ENCODE measurements at regions not wholly inside any gene's neighbourhood (a gene's known extent, or its start where the extent isn't known, plus 50 kb on each side); places are given as distances from the start of the nearest gene placed in this dataset.

- H3K27ac ChIP-seq: no peak overlapping the region
- no peaks in the 10 kb centered on the region for H3K9me3 ChIP-seq (ENCODE audit: severe bottlenecking)
- no peaks in the 10 kb centered on the region for H3K27me3 ChIP-seq (ENCODE audit: insufficient read depth, low read depth, severe bottlenecking)
- no peak overlapping the region for H3K4me3 ChIP-seq (ENCODE audit: low read depth, low read length)
- no peaks in the 10 kb centered on the region for H3K36me3 ChIP-seq
- no peak for TF ChIP-seq CTCF (IDR thresholded peaks at IDR 0.05; ENCODE audit: low read depth, low read length)
- DNase-seq: no peak
Measured at GRCh38 chr2:39501412-39501811, 64.3 kb upstream of the MAP4K3 start.

GRCh38 chr2:39503277-39503676 is 66.2 kb upstream of the MAP4K3 start:
- Histone ChIP-seq H3K4me3 (ENCODE audit: low read depth, low read length) (no peak overlapping the region), H3K9me3 (ENCODE audit: severe bottlenecking) (no peaks in the 10 kb centered on the region), H3K27me3 (ENCODE audit: insufficient read depth, low read depth, severe bottlenecking) (no peaks in the 10 kb centered on the region), H3K27ac (no peak overlapping the region), H3K36me3 (no peaks in the 10 kb centered on the region)
- no peak for DNase-seq
- TF ChIP-seq CTCF (IDR thresholded peaks at IDR 0.05; ENCODE audit: low read depth, low read length): no peak

- Histone ChIP-seq H3K9me3 (ENCODE audit: severe bottlenecking) (no peaks in the 10 kb centered on the region), H3K27me3 (ENCODE audit: insufficient read depth, low read depth, severe bottlenecking) (no peaks in the 10 kb centered on the region), H3K4me3 (ENCODE audit: low read depth, low read length) (no peak overlapping the region), H3K36me3 (no peaks in the 10 kb centered on the region), H3K27ac (no peak overlapping the region)
- no peak for DNase-seq
- TF ChIP-seq CTCF (IDR thresholded peaks at IDR 0.05; ENCODE audit: low read depth, low read length): no peak
Measured at GRCh38 chr2:39504790-39505335, 67.8 kb upstream of the MAP4K3 start.

- no peak for TF ChIP-seq CTCF (IDR thresholded peaks at IDR 0.05; ENCODE audit: low read depth, low read length)
- DNase-seq: no peak
- Histone ChIP-seq H3K36me3 (no peaks in the 10 kb centered on the region), H3K4me3 (ENCODE audit: low read depth, low read length) (no peak overlapping the region), H3K27me3 (ENCODE audit: insufficient read depth, low read depth, severe bottlenecking) (no peaks in the 10 kb centered on the region), H3K9me3 (ENCODE audit: severe bottlenecking) (no peaks in the 10 kb centered on the region), H3K27ac (no peak overlapping the region)
Measured at GRCh38 chr2:39506215-39506614, 69.1 kb upstream of the MAP4K3 start.

- TF ChIP-seq CTCF (IDR thresholded peaks at IDR 0.05; ENCODE audit: low read depth, low read length): no peak
- no peaks in the 10 kb centered on the region for H3K9me3 ChIP-seq (ENCODE audit: severe bottlenecking)
- no peak overlapping the region for H3K27ac ChIP-seq
- H3K4me3 ChIP-seq (ENCODE audit: low read depth, low read length): no peak overlapping the region
- no peaks in the 10 kb centered on the region for H3K27me3 ChIP-seq (ENCODE audit: insufficient read depth, low read depth, severe bottlenecking)
- DNase-seq: no peak
- no peaks in the 10 kb centered on the region for H3K36me3 ChIP-seq
Measured at GRCh38 chr2:39508198-39508597, 71.1 kb upstream of the MAP4K3 start.

GRCh38 chr2:39510140-39510539 is 73.1 kb upstream of the MAP4K3 start:
- no peak overlapping the region for H3K4me3 ChIP-seq (ENCODE audit: low read depth, low read length)
- no peak overlapping the region for H3K27ac ChIP-seq
- no peaks in the 10 kb centered on the region for H3K27me3 ChIP-seq (ENCODE audit: insufficient read depth, low read depth, severe bottlenecking)
- no peaks in the 10 kb centered on the region for H3K9me3 ChIP-seq (ENCODE audit: severe bottlenecking)
- no peak for TF ChIP-seq CTCF (IDR thresholded peaks at IDR 0.05; ENCODE audit: low read depth, low read length)
- DNase-seq: no peak
- no peaks in the 10 kb centered on the region for H3K36me3 ChIP-seq
